ENCODE measurements at regions not wholly inside any gene's neighbourhood (a gene's known extent, or its start where the extent isn't known, plus 50 kb on each side); places are given as distances from the start of the nearest gene placed in this dataset.

DNA sequence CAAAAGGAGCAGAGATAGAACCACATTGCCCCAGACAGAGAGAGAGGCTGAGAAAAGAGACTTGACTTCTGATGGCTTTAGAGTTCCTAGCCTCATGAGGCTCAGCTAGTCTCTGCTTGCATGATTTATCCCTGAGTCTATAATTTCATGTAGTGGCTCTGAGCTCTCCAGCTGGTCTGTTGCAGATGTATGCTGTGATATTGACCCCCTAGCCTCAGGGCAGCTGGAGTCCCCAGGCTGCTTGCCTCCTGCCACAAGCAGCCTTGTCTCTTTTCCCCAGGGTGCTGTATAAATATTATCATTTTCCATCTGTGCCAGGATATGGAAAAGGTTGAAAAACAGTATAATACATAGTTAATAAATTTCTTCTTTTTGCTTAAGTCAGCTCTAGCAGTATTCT lies 467.6 kb upstream of the CWC22 start:
- Histone ChIP-seq H3K27ac (ENCODE audit: low read length) (no peak overlapping the region), H3K4me1 (ENCODE audit: insufficient read depth, low read length) (no peaks in the 10 kb centered on the region), H4K20me1 (ENCODE audit: low read length) (no peaks in the 10 kb centered on the region), H3K9me2 (replicated peaks; ENCODE audit: low read length) (no peaks in the 10 kb centered on the region), H3K36me3 (ENCODE audit: low read depth, low read length) (no peaks in the 10 kb centered on the region), H3F3A (ENCODE audit: low read length, unreplicated experiment) (no peaks in the 10 kb centered on the region), H2AFZ (ENCODE audit: low read length) (no peak overlapping the region), H3K9ac (ENCODE audit: low read length) (no peak overlapping the region), H3K27me3 (ENCODE audit: low read length) (no peaks in the 10 kb centered on the region), H3K4me3 (ENCODE audit: low read length) (no peak overlapping the region), H3K9me3 (ENCODE audit: low read length) (no peaks in the 10 kb centered on the region), H3K4me2 (ENCODE audit: low read length) (no peak overlapping the region), H3K79me2 (ENCODE audit: low read length) (no peaks in the 10 kb centered on the region)
- intact Hi-C loops (cut with micrococcal nuclease): no loop called here
- ATAC-seq: no peak
- BruUV-seq (replicated peaks): no TSS peak
- TF ChIP-seq EZH2 (IDR thresholded peaks at IDR 0.05; ENCODE audit: low read length, unreplicated experiment): no peak
- TF ChIP-seq, protein P1, sequence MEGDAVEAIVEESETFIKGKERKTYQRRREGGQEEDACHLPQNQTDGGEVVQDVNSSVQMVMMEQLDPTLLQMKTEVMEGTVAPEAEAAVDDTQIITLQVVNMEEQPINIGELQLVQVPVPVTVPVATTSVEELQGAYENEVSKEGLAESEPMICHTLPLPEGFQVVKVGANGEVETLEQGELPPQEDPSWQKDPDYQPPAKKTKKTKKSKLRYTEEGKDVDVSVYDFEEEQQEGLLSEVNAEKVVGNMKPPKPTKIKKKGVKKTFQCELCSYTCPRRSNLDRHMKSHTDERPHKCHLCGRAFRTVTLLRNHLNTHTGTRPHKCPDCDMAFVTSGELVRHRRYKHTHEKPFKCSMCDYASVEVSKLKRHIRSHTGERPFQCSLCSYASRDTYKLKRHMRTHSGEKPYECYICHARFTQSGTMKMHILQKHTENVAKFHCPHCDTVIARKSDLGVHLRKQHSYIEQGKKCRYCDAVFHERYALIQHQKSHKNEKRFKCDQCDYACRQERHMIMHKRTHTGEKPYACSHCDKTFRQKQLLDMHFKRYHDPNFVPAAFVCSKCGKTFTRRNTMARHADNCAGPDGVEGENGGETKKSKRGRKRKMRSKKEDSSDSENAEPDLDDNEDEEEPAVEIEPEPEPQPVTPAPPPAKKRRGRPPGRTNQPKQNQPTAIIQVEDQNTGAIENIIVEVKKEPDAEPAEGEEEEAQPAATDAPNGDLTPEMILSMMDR (conservative IDR thresholded peaks at IDR 0.05; ENCODE audit: low read depth, low read length): no peak
- no peak for TF ChIP-seq EZH2phosphoT487 (IDR thresholded peaks at IDR 0.05; ENCODE audit: borderline replicate concordance, low read length)
- ChIA-PET POLR2A (ENCODE audit: unreplicated experiment) (interaction anchor here (0.6 kb wide), 1 partner anchor 1219 kb away, joined by 3 read pairs; no protein-coding TSS in a partner anchor), CTCF (no interaction called here)
- DNase-seq: no peak

DNA sequence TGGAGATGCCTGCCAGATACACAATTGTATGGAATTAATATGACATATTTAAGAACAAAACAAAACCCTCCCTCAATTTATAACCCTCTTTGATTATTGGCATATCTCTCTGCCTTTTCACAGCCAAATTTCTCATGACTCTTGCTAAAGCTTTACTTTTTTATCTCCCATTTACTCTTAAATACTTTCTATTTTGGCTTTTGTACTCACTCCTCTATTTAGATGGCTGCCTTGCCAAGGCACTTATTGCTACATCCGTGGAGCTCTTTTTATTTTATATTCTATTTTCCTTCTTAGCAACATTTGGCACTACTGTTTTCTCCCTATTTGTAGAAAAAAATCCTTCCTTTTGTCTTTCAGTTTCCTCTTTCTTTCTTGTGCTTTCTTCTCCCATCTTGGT lies 466.4 kb upstream of the CWC22 start:
- CTCF ChIA-PET: no interaction called here

DNA sequence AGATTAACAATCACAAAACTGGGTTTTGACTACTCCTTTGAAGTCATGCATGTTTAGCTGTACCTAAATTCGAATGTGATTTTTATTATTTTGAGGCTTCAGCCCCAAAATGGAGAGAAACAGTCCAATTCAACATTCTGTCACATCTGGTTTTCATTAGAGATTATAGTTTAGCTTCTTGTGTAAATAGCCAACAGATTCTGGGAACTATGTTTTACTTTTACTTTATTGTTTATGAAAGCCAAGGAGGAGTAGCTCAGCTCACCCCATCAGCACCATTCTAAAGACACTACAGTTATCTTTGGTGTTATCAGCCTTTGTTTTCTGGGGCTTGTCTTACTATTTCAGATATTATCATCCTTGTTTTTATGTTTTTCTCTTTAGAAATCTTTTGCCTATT lies 465.0 kb upstream of the CWC22 start:
- intact Hi-C loops (cut with micrococcal nuclease): no loop called here
- Histone ChIP-seq H3K36me3 (ENCODE audit: low read depth, low read length) (no peaks in the 10 kb centered on the region), H3K79me2 (ENCODE audit: low read length) (no peaks in the 10 kb centered on the region), H3K4me1 (ENCODE audit: insufficient read depth, low read length) (no peaks in the 10 kb centered on the region), H3F3A (ENCODE audit: low read length, unreplicated experiment) (no peaks in the 10 kb centered on the region), H2AFZ (ENCODE audit: low read length) (no peak overlapping the region), H3K9me2 (replicated peaks; ENCODE audit: low read length) (no peaks in the 10 kb centered on the region), H3K27ac (ENCODE audit: low read length) (no peak overlapping the region), H3K9me3 (ENCODE audit: low read length) (no peaks in the 10 kb centered on the region), H4K20me1 (ENCODE audit: low read length) (no peaks in the 10 kb centered on the region), H3K4me2 (ENCODE audit: low read length) (no peak overlapping the region), H3K9ac (ENCODE audit: low read length) (no peak overlapping the region), H3K27me3 (ENCODE audit: low read length) (no peaks in the 10 kb centered on the region), H3K4me3 (ENCODE audit: low read length) (no peak overlapping the region)
- DNase-seq: no peak
- no peak for ATAC-seq
- TF ChIP-seq EZH2phosphoT487 (IDR thresholded peaks at IDR 0.05; ENCODE audit: borderline replicate concordance, low read length): no peak
- CTCF ChIA-PET: no interaction called here
- BruUV-seq (replicated peaks): no TSS peak
- POLR2A ChIA-PET (ENCODE audit: unreplicated experiment): interaction anchor here (0.6 kb wide), 1 partner anchor 596 kb away, joined by 4 read pairs; no protein-coding TSS in a partner anchor

More for the DNA sequence above, 466.4 kb upstream of the CWC22 start:
- H3K27ac ChIP-seq (ENCODE audit: low read length): no peak overlapping the region
- no peaks in the 10 kb centered on the region for H4K20me1 ChIP-seq (ENCODE audit: low read length)
- H3K79me2 ChIP-seq (ENCODE audit: low read length): no peaks in the 10 kb centered on the region
- H3K9ac ChIP-seq (ENCODE audit: low read length): no peak overlapping the region
- no peaks in the 10 kb centered on the region for H3K9me2 ChIP-seq (replicated peaks; ENCODE audit: low read length)
- no peak for DNase-seq
- no peaks in the 10 kb centered on the region for H3K36me3 ChIP-seq (ENCODE audit: low read depth, low read length)
- H3F3A ChIP-seq (ENCODE audit: low read length, unreplicated experiment): no peaks in the 10 kb centered on the region
- H2AFZ ChIP-seq (ENCODE audit: low read length): no peak overlapping the region
- H3K4me1 ChIP-seq (ENCODE audit: insufficient read depth, low read length): no peaks in the 10 kb centered on the region
- no TSS peak for BruUV-seq (replicated peaks)
- no peak for ATAC-seq
- H3K4me2 ChIP-seq (ENCODE audit: low read length): no peak overlapping the region
- intact Hi-C loops (cut with micrococcal nuclease): no loop called here
- no peaks in the 10 kb centered on the region for H3K9me3 ChIP-seq (ENCODE audit: low read length)
- POLR2A ChIA-PET (ENCODE audit: unreplicated experiment): no interaction called here
- TF ChIP-seq EZH2 (IDR thresholded peaks at IDR 0.05; ENCODE audit: low read length, unreplicated experiment): no peak
- TF ChIP-seq EZH2phosphoT487 (IDR thresholded peaks at IDR 0.05; ENCODE audit: borderline replicate concordance, low read length): no peak
- TF ChIP-seq, protein P1 (conservative IDR thresholded peaks at IDR 0.05; ENCODE audit: low read depth, low read length): no peak
- H3K4me3 ChIP-seq (ENCODE audit: low read length): no peak overlapping the region
- H3K27me3 ChIP-seq (ENCODE audit: low read length): no peaks in the 10 kb centered on the region
